A673 (cell line): ENCODE measurements at regions not wholly inside any gene's neighbourhood (a gene's known extent, or its start where the extent isn't known, plus 50 kb on each side); places are given as distances from the start of the nearest gene placed in this dataset.

ENCODE experiments used
- BruUV-seq: library from RNA; stranded (reverse); fragments of 400-500 nt; replicated peaks from 2 replicates; lab custom pipeline; 2021; lab: Mats Ljungman, UMichigan
- CTCF ChIA-PET: fragments of 300-600 bp; sonication (Branson Sonifier 250); formaldehyde crosslinking; loops from one replicate; lab custom pipeline; 2022; ENCODE audit warnings: antibody characterized with exemption; lab: Charles Lee
- POLR2A ChIA-PET: fragments of 300-600 bp; sonication (Branson Sonifier 250); formaldehyde crosslinking; loops from one replicate; lab custom pipeline; 2022; ENCODE audit warnings: antibody characterized with exemption; ENCODE audit not compliant: low non-redundant PET; lab: Charles Lee
- DNase-seq: peaks from one replicate; pipeline ENCODE4 v3.0.0-alpha.2; 2015; ENCODE audit warnings: low spot score
- H3K27ac ChIP-seq: fragments of 200-600 bp; sonication (generic); 2 replicates; pipeline ENCODE4 v1.5.1; 2016; ENCODE audit warnings: mixed run types, low read depth, mild to moderate bottlenecking, mixed read lengths, antibody characterized with exemption, low read length; ENCODE audit not compliant: poor library complexity, severe bottlenecking
- H3K27me3 ChIP-seq: fragments of 200-600 bp; sonication (generic); replicated peaks from 2 replicates; pipeline ENCODE4 v1.6.1; 2017; ENCODE audit warnings: mixed run types, low read depth, mild to moderate bottlenecking, mixed read lengths, antibody characterized with exemption, low read length; ENCODE audit not compliant: insufficient read depth, poor library complexity
- H3K36me3 ChIP-seq: fragments of 200-600 bp; sonication (generic); 2 replicates; pipeline ENCODE4 v1.6.1; 2016; ENCODE audit warnings: mixed run types, mild to moderate bottlenecking, mixed read lengths, antibody characterized with exemption, low read length; ENCODE audit not compliant: insufficient read depth, poor library complexity, severe bottlenecking
- H3K4me1 ChIP-seq: fragments of 200-600 bp; sonication (generic); 2 replicates; pipeline ENCODE4 v1.6.1; 2017; ENCODE audit warnings: mixed run types, mild to moderate bottlenecking, mixed read lengths, antibody characterized with exemption, low read length; ENCODE audit not compliant: insufficient read depth, poor library complexity, severe bottlenecking
- H3K4me3 ChIP-seq: fragments of 200-600 bp; sonication (generic); 2 replicates; pipeline ENCODE4 v1.5.1; 2016; ENCODE audit warnings: low read depth, mixed run types, mild to moderate bottlenecking, mixed read lengths, low read length; ENCODE audit not compliant: poor library complexity, severe bottlenecking
- H3K9me3 ChIP-seq: fragments of 200-600 bp; sonication (generic); 2 replicates; pipeline ENCODE4 v1.6.1; 2016; ENCODE audit warnings: mixed run types, low read depth, mild to moderate bottlenecking, mixed read lengths, antibody characterized with exemption, low read length; ENCODE audit not compliant: poor library complexity, severe bottlenecking
- EZH2 ChIP-seq: fragments of 200-600 bp; sonication (generic); IDR thresholded peaks from 2 replicates; pipeline ENCODE4 v1.6.1; 2017; ENCODE audit warnings: borderline replicate concordance, low read depth, mild to moderate bottlenecking, mixed read lengths, antibody characterized with exemption, low read length; ENCODE audit not compliant: poor library complexity, severe bottlenecking
- intact Hi-C: fragments of 100-400 bp; cut with micrococcal nuclease; formaldehyde crosslinking; loops from one replicate; pipeline ENCODE4 v1.10.0; 2022; ENCODE audit not compliant: unreplicated experiment
- TF ChIP-seq, protein P1 (sequence below): fragments of 300-800, 200-600 bp; sonication (generic); conservative IDR thresholded peaks from 2 replicates; pipeline ENCODE4 v1.5.1; 2017; ENCODE audit warnings: low read depth, mild to moderate bottlenecking, antibody characterized with exemption, low read length, moderate library complexity, mixed read lengths

DNA sequence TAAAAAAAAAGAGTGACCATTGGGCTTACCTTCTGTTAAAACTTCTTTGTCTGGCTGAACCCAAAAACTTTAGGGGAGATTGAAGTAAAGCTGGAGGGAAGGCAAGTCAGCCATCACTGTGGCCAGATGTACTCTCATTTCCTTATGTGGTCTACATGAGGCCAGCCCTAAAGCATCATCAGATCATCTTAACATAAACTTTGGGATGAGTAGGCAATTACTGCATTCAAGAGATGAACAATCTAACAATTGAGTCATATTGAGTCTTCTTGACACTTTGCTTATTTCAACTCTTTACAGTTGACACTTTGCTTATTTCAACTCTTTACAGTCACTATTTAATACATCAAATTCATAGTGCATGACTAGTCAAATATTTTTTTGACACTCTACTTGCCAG lies 155.6 kb downstream of the QPCT start:
- POLR2A ChIA-PET, result no interaction called here
- no peaks in the 10 kb centered on the region for H3K36me3 ChIP-seq
- no peaks in the 10 kb centered on the region for H3K27me3 ChIP-seq
- intact Hi-C loops, result no loop called here
- no peak for DNase-seq
- CTCF ChIA-PET, result no interaction called here
- H3K4me3 ChIP-seq, result no peak overlapping the region
- TF ChIP-seq EZH2, result no peak
- TF ChIP-seq, protein P1, sequence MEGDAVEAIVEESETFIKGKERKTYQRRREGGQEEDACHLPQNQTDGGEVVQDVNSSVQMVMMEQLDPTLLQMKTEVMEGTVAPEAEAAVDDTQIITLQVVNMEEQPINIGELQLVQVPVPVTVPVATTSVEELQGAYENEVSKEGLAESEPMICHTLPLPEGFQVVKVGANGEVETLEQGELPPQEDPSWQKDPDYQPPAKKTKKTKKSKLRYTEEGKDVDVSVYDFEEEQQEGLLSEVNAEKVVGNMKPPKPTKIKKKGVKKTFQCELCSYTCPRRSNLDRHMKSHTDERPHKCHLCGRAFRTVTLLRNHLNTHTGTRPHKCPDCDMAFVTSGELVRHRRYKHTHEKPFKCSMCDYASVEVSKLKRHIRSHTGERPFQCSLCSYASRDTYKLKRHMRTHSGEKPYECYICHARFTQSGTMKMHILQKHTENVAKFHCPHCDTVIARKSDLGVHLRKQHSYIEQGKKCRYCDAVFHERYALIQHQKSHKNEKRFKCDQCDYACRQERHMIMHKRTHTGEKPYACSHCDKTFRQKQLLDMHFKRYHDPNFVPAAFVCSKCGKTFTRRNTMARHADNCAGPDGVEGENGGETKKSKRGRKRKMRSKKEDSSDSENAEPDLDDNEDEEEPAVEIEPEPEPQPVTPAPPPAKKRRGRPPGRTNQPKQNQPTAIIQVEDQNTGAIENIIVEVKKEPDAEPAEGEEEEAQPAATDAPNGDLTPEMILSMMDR, result no peak
- no peak overlapping the region for H3K27ac ChIP-seq
- no peaks in the 10 kb centered on the region for H3K9me3 ChIP-seq
- no TSS peak for BruUV-seq
- H3K4me1 ChIP-seq, result no peaks in the 10 kb centered on the region

DNA sequence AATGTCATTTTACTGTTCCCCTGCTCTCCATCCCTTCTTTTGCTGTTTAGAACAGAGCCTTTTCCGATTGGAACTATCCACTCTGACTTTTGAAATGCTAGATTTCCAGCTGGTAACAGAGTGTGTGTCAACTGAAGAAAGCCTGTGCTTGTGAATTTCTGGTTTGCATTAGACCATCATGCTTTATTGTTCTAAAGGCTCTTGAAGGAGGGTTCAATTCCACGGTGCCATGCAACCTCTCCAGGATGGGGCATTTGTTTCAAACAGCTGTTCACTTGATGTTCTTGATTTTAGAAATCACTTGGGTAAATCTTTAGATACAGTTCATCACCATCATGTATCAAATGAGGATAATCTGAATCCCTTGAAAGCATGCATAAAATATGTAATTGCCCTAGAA lies 156.7 kb downstream of the QPCT start:
- no peak overlapping the region for H3K27ac ChIP-seq

DNA sequence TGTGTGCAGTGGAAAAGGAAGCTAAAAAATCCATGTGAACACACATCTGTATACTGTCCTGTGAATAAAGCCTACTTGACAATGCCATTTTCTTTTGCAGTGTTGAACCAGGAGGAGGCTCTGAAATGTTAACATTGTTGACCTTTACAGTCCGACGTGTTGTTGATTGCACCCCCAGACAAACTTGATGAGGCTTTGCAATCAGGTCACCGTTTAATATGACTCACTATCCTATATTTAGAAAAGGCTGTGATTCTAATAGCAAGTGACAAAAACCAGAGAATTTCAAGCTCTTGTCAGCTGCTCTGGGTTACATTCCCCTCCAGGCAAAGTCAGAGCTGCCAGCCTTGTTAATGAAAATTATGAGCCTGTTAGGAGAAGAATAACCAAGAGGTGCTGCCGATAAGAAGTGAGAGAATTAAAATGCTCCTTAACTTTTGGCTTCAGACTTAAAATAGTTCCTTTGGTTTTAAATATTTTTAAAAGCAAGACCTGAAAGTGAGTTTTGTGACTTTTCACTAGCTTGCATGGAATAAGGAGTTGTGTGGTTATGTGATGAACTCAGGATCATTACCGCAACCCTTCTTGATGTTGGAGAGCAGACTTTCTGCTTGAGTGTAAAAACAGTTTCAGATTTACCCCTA lies 162.1 kb downstream of the QPCT start:
- Histone ChIP-seq H3K27me3 (no peaks in the 10 kb centered on the region), H3K36me3 (no peaks in the 10 kb centered on the region), H3K4me1 (no peaks in the 10 kb centered on the region), H3K4me3 (no peak overlapping the region), H3K27ac (no peak overlapping the region), H3K9me3 (no peaks in the 10 kb centered on the region)
- ChIA-PET CTCF (no interaction called here), POLR2A (no interaction called here)
- no TSS peak for BruUV-seq
- DNase-seq, result no peak
- TF ChIP-seq EZH2, result no peak
- TF ChIP-seq, protein P1, result no peak
- intact Hi-C loops, result no loop called here

More for the DNA sequence above, 156.7 kb downstream of the QPCT start:
- Histone ChIP-seq H3K9me3 (no peaks in the 10 kb centered on the region), H3K27me3 (no peaks in the 10 kb centered on the region), H3K4me3 (no peak overlapping the region), H3K4me1 (no peaks in the 10 kb centered on the region), H3K36me3 (no peaks in the 10 kb centered on the region)
- CTCF ChIA-PET, result no interaction called here
- no TSS peak for BruUV-seq
- TF ChIP-seq, protein P1, result no peak
- TF ChIP-seq EZH2, result no peak
- intact Hi-C loops, result no loop called here
- no peak for DNase-seq
- POLR2A ChIA-PET, result no interaction called here
